Posterior vena cava (tissue), 2 donors: ENCODE measurements at regions not wholly inside any gene's neighbourhood (a gene's known extent, or its start where the extent isn't known, plus 50 kb on each side); places are given as distances from the start of the nearest gene placed in this dataset.
A peak's percentile ranks its signal among the peaks of the same experiment; 100 is the strongest.
"Not testable (repeated sequence)": the region's sequence is repeated elsewhere in the genome, so short reads cannot be mapped to it uniquely, and the experiment has no call there.

Source experiments
- DNase-seq: peaks from one replicate; pipeline ENCODE4 v3.0.0-alpha.2; 2020; ENCODE audit warnings: low spot score
- intact Hi-C, 2 donors: fragments of 100-400 bp; cut with DNase I; formaldehyde crosslinking; loops; one replicate each; pipeline versions ENCODE4 v1.14.1 to v1.14.2; 2022 to 2023
- donor health status: DM: yes; HTN: yes; CAD: no.
- donor health status: DM: yes; HTN: yes; CAD: no.

DNA sequence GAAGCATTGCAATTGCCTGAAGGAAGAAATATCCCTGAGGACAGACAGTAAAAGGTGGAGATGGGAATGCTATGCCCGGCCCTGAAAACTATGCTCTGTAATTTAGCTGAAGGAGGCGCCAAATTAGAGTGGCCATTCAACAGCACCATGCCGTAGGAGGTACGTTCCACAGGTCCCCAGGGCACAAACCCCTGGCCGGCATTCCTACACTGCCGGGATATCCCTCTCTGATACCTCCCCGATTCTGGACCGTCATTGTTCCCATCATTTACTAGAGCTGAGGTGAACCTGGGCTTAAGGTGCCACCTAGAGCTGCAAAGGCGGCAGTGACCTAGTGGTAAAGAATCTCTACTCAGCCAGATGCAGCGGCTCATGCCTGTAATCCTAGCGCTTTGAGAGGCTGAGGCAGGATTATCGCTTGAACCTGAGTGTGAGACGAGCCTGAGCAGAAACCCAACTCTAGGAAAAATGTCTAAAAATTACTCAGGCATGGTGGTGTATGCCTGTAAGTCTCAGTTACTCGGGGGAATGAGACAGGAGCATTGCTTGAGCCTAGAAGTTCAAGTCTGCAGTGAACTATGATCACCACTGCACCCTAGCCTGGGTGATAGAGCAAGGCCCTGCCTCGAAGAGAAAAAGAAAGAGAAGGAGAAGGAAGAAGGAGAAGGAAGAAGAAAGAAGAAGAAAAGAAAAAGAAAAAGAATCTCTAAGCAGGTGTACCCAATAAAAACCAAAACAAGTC is 53.0 kb upstream of the TNKS2 start:
- intact Hi-C loops, result no loop called here

DNA sequence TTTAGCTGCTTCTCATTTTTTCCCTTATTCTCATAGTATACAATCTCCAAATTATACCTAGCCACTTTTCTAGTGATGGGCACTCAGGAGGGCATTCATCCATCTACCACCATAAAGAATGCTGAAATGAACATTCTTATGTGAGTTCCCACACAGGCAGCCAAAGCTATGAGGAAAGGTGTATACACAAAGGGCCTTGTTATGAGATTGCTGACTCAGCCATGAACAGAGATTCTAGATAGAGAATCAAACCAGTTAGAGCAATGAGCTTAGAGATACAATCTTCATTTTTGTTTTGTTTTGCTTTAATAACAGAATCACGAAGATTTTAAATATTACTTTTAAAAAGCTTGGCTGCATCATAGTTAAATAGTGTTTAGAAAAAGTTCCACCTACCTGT is 54.8 kb upstream of the TNKS2 start:
- intact Hi-C loops, result no loop called here
- DNase-seq, result no peak

More for the DNA sequence above, 53.0 kb upstream of the TNKS2 start:
- no peak for DNase-seq

DNA sequence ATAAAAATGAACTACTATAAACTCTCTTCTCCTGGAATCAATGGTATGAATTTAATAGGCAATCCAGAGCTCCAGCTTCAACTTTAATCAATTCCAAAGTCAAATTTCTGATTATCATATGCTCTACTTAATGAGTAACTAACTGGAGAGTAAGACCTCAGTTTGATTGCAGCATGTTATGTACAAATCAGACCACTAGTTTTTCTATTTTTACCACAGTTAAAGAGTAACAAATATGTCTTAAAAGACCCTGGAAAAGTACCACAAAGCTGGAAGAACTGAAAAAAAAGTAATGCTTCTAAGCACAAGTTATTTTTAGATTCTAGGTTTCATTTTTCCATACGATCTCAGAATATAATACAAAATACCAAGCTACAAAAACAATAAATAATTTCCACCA is 56.0 kb upstream of the TNKS2 start:
- intact Hi-C loops, result no loop called here
- DNase-seq, result no peak

DNA sequence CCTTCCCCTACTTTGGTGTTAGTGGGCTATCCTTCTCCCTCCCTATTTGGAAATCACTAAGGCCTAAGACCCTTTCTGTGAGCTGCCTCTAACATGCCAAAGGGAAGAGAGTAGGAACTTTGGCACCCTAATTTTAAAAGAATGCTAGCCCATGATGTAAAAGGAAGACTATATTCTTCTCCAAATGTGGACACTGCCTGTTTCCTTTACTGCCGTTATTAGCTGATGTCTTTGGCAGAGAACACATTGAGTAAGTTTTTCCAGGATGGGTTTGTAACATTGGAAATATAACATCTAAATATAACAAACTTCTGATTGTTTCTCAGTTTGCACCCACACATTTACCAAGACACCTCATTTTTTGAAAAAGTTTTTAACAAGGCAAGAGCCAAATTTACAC is 56.9 kb upstream of the TNKS2 start:
- no peak for DNase-seq
- intact Hi-C loops, result no loop called here

DNA sequence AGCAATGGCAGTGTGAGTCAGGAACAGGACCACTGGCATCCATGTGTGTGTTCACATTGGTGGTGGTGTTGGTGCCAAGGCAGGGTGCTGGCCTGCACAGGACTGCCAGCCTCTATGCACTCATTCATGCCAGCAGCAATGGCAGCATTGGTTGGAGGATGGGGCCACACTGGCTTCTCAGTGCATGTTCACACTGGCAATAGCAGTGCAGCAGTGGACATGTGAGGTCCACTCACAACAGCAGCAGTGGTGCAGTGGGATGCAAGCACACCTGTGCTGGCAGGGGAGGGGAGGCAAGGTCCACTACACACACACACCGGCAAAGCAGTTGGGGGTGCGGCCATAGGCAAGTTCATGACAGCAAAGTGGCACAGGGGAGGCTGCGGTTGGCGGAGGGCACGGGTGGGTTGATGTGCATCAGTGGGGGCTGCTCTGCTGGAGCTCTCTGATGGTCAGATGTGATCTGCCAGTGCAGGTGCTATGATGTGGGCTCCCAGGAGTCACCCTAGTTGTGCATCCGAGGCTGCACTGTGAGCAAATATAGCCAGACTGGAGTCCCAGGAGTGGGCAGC is 57.8 kb upstream of the TNKS2 start:
- DNase-seq, result peak; percentile 77
- intact Hi-C loops, result no loop called here

DNA sequence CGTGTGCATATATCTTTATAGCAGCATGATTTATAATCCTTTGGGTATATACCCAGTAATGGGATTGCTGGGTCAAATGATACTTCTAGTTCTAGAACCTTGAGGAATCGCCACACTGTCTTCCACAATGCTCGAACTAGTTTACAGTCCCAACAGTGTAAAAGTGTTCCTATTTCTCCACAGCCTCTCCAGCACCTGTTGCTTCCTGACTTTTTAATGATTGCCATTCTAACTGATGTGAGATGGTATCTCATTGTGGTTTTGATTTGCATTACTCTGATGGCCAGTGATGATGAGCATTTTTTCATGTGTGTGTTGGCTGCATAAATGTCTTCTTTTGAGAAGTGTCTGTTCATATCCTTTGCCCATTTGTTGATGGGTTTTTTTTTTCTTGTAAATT is 66.0 kb upstream of the TNKS2 start:
- DNase-seq, intact Hi-C loops: not testable (repeated sequence)

DNA sequence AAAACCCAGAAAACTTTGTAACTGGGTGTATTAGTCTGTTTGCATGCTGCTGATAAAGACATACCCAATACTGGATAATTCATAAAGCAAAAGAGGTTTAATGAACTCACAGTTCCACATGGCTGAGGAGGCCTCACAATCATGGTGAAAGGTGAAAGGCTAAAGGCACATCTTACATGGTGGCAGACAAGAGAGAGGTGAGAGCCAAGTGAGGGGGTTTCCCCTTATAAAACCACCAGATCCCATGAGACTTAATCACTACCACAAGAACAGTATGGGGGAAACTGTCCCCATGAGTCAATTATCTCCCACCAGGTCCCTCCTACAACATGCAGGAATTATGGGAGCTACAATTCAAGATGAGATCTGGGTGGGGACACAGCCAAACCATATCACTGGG is 68.9 kb upstream of the TNKS2 start:
- DNase-seq, intact Hi-C loops: not testable (repeated sequence)

DNA sequence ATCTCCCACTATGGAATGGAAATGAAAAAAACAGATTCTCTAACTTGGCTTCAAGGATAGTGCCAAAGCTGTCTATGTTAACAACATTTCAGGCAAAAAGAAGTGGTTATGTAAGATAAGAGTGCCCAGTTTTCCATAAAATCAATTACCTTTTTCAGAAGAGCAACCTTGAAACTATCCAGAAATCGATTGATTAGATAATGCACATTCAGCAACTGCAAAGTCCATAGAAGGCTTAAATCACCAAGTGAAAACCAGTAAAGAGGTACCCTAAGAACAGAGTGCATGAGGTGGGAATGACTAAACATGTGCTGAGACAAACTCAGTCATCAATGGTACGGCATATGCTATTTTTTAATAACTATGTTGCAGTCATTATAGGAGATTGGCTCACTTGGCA is 71.9 kb upstream of the TNKS2 start:
- no peak for DNase-seq
- intact Hi-C loops, result no loop called here

DNA sequence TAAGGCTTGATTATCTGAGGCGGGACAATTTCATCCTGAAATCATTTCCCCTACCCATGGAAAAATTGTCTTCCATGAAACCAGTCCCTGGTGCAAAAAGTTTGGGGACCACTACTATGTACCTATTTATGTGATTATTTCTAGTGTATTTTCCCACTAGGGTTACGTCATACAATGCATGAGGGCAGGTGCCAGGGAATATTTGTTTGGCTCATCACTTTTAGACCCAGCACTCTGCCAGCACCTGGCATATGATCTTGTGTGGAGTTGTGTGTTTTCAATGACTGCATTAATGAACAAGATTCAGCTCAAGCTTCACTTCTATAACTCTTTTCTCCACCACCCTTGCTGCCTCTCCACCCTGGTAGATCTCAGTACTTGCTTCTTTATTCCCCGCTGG is 73.3 kb upstream of the TNKS2 start:
- intact Hi-C loops, result no loop called here
- no peak for DNase-seq

DNA sequence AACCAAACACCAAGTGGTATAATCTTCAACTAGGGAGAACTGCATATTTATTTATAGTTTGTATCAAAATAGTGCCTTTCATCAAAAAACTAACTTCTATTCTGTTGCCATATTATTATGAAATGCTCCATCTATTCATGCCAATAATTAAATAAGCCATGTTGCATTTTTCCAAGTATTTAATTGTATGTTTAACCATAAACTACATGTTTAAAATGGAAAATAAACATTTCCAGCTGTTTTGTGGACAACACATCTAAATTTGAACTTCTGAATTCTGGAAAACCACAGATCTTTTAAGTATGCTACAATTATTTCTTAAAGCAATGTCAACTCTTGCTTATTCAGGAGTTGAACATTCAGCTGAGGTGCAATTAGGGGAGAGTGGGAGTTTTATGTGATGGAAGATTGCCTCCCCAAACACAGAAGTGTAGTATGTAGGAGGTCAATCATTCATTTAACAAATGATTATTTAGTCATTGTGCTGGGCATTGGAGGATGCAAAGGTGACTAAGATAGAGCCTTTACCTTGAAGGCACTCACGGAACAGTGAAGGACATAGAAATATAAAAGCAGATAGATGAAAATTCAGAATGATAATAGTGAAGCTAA is 80.7 kb upstream of the PPP1R3C start:
- no peak for DNase-seq
- intact Hi-C loops, result no loop called here

DNA sequence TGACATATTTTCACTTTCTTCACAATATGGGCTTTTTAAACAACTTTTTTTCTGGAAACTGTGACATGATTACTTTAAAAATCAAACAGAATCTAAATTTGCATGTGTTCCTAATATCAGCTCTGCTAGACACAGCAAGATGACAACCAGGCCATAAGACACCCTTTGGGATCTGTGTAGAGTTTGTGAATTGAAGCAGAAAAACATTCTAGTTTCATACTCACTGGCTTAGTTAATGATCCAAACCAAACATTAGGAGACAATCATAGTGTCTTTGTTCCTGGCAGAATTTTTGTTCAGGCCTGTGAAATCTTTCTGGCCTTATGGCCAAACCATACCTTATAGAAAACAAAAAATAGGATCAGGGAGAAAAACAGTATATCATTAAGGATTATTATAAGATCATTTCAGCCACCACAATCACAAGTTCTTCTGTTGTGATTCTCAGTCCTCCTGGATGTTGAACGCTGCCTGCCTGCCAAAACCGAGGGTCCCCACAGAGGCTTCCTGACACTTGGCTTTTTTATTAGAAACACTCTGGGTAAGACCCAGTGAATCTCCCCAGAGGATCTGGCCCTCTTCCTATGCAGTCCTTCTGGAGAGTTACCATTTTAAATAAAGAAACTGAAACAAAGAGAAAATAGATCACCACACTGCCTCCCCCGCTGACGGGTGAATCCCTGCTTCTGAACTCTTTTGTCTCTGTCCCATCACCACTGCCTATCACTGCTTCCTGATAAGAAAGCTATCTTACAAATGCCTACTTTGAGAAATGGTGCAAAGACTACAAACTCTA is 79.2 kb upstream of the PPP1R3C start:
- intact Hi-C loops, result no loop called here
- DNase-seq, result no peak

DNA sequence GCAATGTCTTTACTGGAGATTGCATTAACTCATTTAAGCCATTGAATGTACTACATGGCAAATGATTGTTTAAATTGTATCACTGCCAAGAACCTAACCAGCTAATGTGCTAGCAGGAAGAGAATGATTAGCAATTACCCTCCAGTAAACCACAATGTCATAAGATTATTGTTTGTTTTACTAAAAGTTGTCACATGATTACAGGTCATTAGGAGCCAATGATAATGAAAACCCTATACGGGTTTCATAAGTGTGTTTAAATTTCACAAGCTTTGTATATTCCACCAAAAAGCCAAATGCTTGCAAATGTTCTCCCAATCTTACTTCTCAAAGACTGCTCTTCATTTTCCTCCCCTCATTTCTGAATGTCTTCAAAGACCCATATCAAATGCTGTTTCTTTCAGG is 76.5 kb upstream of the PPP1R3C start:
- no peak for DNase-seq
- intact Hi-C loops, result no loop called here

DNA sequence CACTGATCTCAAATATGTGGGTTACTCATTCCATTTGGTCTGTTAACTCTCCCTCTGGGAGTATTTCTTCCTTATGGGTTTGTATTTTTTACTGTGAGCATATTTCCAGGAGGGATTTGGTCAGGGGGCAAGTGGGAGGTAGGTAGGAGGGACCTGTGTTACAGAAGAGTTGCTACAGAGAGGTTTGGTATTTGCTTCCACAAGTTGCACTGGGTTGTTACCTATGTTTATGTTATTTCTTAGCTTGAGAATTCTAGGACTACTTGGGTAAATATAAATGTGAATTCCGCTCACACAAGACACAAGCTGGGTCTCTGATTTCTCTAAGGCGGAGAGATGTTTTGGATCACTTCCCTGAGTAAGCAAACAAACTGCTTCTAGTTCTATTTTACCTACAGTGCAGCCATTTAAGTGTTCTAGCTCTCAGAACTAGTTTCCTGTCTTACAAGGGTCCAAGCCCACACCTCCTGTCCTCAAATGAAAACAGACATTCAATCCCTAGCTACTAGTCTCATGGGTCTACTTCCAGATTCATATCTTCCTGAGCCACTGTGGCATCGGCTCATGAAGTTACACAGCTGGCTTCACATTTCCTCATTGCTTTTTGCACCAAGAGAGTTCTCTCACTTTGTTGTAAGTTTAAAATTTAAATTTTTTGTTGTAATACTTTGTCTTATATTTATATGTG is 75.4 kb upstream of the PPP1R3C start:
- intact Hi-C loops, result no loop called here
- no peak for DNase-seq

DNA sequence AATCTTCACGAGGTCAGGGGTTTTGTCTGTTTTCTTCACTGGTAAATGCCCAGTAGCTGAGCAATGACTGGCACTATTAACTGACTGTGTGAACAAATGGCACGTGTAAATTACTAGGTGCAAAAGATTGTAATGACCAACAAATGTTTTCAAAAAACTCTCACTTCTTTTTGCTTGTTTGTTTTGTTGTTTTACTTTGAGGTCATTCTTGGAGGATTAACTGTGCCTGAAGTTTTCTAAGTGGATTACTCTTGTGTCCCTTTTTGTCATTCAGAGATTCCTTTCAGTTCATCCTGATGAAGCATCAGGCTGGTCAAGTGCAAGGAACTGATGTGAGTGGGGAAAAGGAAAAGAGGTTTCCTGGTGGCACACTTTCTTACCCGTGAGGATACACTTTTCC is 74.4 kb upstream of the PPP1R3C start:
- intact Hi-C loops, result no loop called here
- no peak for DNase-seq

DNA sequence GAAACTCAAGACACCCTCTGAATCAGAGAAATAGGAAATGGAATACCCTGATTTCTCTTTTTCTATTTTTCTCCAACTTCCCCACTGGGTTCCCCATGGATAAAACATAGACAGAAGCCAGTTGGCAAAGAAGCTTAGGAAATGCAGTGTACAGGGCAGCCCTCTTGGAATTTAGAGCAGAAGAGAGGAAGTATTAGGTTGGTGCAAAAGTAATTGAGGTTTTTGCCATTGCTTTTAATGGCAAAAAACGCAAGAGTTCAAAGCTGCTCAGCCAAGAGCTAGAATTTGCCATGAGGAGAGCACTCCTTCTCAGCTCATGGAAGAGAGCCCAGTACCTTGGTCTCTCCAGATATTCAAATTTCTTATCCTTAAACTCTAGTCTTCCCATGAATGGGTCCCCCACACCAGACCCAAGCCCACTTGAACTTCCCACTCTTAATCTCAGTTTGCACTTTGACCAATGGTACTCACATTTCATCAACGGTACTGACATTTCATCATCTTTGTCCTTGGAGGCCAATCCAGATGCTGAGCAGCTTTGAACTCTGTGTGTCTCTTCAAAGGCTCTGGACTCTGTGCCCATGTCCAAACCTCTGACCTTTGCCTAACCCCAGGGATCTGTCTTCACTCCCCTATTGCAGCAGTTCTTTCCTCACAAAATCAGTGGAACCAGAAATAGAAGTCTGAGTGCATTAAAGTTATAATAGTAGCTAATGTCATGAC is 73.2 kb upstream of the PPP1R3C start:
- intact Hi-C loops, result no loop called here

DNA sequence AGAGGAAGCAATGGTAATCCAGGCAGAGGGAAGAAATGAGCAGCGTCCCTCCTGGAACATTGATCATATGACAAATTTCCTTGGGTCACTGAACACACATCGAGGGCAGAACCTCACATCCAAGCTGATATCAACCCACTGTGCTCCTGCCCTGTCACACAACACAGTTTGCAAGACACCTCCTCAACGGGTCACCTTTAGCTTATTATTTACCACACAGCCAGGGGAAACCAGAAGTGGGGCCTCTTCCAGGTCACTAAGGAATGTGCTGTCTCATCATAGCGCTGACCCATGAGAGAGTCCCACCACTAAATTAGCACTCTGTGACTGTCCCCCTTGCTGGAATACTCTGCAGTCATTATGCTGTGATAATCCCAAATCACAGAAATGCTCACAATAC is 69.7 kb upstream of the PPP1R3C start:
- intact Hi-C loops, result no loop called here

More for the DNA sequence above, 73.2 kb upstream of the PPP1R3C start:
- DNase-seq, result no peak

DNA sequence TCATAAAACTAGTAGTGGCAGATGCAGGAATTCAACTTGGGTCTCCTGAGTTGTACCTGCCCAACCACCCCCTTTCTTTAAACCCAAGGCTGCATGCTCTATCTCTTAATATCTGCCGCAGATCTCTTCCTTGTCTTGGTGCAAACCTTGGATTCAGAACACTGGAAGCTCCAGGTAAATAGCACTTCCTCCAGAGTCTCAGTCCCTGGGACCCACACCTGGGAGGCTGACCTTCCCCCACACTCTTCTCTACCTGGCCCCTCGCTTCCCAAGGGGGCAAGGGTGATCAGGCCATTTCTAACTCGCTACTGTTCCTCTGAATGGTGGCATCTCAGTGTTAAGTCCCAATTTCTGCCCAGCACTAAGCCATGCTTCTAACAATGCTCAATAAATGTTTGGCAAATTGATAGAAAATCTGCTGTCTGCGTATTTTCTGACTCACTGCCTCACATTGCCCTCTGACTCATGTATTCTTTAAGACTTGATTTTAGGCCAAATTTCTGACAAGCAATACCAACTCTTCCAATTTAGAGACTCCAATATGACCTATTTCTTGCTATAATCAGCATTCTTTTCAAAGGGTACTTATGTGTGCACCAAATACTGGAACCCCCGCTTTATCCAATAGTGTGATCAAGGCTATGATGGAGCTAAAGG is 68.0 kb upstream of the PPP1R3C start:
- no peak for DNase-seq
- intact Hi-C loops, result no loop called here

More for the DNA sequence above, 69.7 kb upstream of the PPP1R3C start:
- DNase-seq, result no peak

DNA sequence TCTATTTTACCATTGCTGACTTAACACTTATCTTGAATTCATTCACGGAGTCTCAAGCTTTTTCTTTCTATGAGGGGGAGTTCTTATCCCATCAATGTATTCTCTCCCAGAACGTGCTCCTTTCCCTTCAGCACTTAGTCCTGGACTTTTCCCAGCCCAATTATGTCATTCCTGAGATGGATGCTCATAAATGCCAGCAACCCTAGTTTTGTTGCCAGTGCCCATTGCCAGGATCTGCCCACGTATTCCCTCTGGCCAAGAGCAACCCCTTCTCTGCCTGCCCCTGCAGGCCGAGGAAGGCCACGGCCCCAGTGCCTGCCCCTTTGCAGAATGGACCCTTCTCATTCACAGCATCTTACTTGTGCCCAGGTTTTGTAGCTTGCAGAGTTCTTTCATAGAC is 67.4 kb upstream of the PPP1R3C start:
- intact Hi-C loops, result no loop called here
- DNase-seq, result no peak

DNA sequence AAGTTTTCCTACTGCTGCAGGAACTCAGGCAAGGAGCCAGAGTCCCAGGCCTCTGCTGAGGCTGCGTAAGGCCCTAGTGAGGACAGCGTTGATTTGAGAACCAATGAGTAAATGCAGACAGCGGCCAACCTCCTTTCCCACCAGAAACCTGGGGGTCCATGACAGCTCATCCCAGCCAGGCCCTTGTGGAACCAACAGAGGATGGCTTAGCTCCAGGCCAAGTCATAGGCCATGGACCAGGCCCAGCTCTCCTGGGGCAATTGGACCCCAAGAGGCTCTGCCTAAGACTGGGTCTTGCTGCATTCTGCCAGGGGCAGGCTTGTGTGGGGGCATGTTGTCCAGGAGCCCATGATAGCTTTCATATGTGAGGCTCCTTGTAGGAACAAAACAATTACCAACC is 65.4 kb upstream of the PPP1R3C start:
- intact Hi-C loops, result no loop called here
- no peak for DNase-seq
